ENCODE measurements at regions not wholly inside any gene's neighbourhood (a gene's known extent, or its start where the extent isn't known, plus 50 kb on each side); places are given as distances from the start of the nearest gene placed in this dataset.

- DNase-seq (ENCODE audit: low read depth) = no peak
- no peak overlapping the region for H3K4me3 ChIP-seq (ENCODE audit: low read depth, low read length)
- no peak for TF ChIP-seq CTCF (IDR thresholded peaks at IDR 0.05; ENCODE audit: insufficient read depth, low read depth, low read length)
Measured at GRCh38 chr1:244948416-244948815, 84.1 kb upstream of the HNRNPU start.

- DNase-seq (ENCODE audit: low read depth) = no peak
- no peak overlapping the region for H3K4me3 ChIP-seq (ENCODE audit: low read depth, low read length)
- no peak for TF ChIP-seq CTCF (IDR thresholded peaks at IDR 0.05; ENCODE audit: insufficient read depth, low read depth, low read length)
Measured at GRCh38 chr1:244945109-244945671, 80.8 kb upstream of the HNRNPU start.

DNA sequence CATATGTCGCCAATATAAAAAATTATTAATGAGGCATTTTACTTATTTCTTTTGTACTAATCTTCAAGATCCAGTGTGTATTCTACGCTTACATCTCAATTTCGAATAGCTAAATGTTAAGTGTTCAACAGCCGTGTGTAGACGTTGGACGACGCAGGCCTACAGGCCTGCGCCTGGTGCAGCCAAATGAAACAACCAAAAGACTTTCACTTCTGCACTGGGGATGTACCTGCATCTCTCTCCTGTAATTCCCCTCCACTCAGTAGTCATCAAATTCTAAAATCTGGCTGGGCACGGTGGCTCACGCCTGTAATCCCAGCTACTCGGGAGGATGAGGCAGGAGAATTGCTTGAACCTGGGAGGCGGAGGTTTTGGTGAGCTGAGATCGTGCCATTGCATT, 76.8 kb upstream of the HNRNPU start:
- H3K4me3 ChIP-seq (ENCODE audit: low read depth, low read length) = no peak overlapping the region
- no peak for TF ChIP-seq CTCF (IDR thresholded peaks at IDR 0.05; ENCODE audit: insufficient read depth, low read depth, low read length)
- no peak for DNase-seq (ENCODE audit: low read depth)

- no peak for DNase-seq (ENCODE audit: low read depth)
- no peak overlapping the region for H3K4me3 ChIP-seq (ENCODE audit: low read depth, low read length)
- TF ChIP-seq CTCF (IDR thresholded peaks at IDR 0.05; ENCODE audit: insufficient read depth, low read depth, low read length) = no peak
Measured at GRCh38 chr1:244937099-244937498, 72.8 kb upstream of the HNRNPU start.

GRCh38 chr1:244920911-244921761, 56.8 kb upstream of the HNRNPU start:
- peak; percentile 72 for DNase-seq (ENCODE audit: low read depth)
- H3K4me3 ChIP-seq (ENCODE audit: low read depth, low read length) = no peak overlapping the region
- no peak for TF ChIP-seq CTCF (IDR thresholded peaks at IDR 0.05; ENCODE audit: insufficient read depth, low read depth, low read length)

DNA sequence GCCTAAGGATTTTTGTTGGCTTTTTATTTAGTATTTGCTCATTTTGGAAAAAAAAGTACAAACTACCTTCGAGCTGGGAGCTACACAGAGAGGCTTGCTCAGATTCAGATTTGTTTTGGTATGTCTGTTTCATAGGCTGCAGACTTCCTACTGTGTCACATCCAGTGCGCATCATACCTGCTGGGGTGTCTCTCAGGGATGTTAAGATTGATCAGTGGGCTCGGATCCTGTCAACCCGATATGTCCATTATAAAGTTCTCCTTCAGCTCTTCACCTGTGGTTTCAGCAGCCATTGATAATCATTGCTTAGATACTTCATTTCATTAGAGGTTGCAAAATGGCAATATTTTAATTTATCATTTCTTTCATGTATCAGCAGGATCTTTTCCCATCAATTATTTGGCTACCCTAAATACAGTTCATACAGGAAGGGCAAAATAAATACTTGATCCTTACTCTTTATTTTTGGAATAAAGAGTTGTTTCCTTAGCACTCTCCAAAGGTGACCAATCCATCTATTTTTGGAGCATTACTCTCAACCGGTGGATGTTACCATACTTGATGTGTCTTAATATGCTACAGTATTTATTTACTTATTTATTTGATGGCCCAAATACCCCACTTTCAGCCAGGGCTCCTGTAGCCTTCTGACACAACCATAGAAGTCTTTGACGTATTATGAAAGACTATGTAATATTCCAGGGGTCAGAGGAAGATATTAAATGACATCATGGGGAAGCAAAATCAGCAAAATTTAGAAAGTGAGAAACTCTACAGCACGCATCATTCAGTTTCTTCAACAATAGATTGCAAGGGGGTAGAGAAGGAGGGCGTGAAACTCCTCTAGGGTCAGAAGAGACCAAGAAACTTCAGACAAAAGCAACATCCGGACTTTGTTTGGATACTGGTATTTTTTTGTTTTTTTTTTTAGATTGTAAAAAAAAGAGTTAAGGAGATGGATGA, 55.3 kb upstream of the HNRNPU start:
- peak overlapping the region; percentile 60 for H3K4me3 ChIP-seq (ENCODE audit: low read depth, low read length)
- no peak for DNase-seq (ENCODE audit: low read depth)
- TF ChIP-seq CTCF (IDR thresholded peaks at IDR 0.05; ENCODE audit: insufficient read depth, low read depth, low read length) = no peak

Measured in fibroblast of villous mesenchyme (primary cell).